ENCODE measurements at regions not wholly inside any gene's neighbourhood (a gene's known extent, or its start where the extent isn't known, plus 50 kb on each side); places are given as distances from the start of the nearest gene placed in this dataset.
"Not testable (repeated sequence)": the region's sequence is repeated elsewhere in the genome, so short reads cannot be mapped to it uniquely, and the experiment has no call there.

GRCh38 chr7:22032356-22032755 lies 86.7 kb upstream of the CDCA7L start:
- H3K27ac ChIP-seq (ENCODE audit: low read length); H3K9me3 ChIP-seq; H3K9me3 Mint-ChIP-seq; H3K4me3 ChIP-seq (ENCODE audit: control insufficient read depth in 1 of 2, extremely low read depth in 1 of 2, low read length in 1 of 2); H3K36me3 Mint-ChIP-seq; H3K27me3 Mint-ChIP-seq; H3K36me3 ChIP-seq (ENCODE audit: control insufficient read depth in 2 of 2, extremely low read depth in 1 of 2, insufficient read depth in 1 of 2, low read length in 1 of 2); ATAC-seq (replicated peaks in 1 of 4); POLR2A ChIA-PET; H3K27me3 ChIP-seq (replicated peaks in 1 of 2; ENCODE audit: control insufficient read depth in 2 of 2, extremely low read depth in 1 of 2, insufficient read depth in 2 of 2, low read length in 1 of 2); H3K4me3 Mint-ChIP-seq; H3K27ac Mint-ChIP-seq; H3K4me1 Mint-ChIP-seq; H3K4me1 ChIP-seq (ENCODE audit: control insufficient read depth in 1 of 2, extremely low read depth in 1 of 2, insufficient read depth in 2 of 2, low read length in 2 of 2); DNase-seq: not testable (repeated sequence)
- WGBS (ENCODE audit: insufficient coverage), result 93% methylated on average over 24 of the region's 26 CpGs
- CTCF ChIA-PET, result interaction anchor here in 1 of 2 donors (0.7 kb wide), 1 partner anchor 59 kb away, joined by 4 read pairs; no protein-coding TSS in a partner anchor

DNA sequence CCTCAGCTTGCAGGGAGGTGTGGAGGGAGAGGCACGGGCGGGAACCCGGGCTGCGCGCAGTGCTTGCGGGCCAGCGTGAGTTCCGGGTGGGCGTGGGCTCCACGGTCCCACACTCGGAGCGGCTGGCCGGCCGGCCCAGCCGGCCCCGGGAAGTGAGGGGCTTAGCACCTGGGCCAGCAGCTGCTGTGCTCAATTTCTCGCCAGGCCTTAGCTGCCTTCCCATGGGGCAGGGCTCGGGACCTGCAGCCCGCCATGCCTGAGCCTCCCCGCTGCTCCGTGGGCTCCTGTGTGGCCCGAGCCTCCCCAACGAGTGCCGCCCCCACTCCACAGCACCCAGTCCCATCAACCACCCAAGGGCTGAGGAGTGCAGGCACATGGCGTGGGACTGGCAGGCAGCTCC lies 83.0 kb upstream of the CDCA7L start:
- DNase-seq; H3K4me1 ChIP-seq (ENCODE audit: control insufficient read depth in 1 of 2, extremely low read depth in 1 of 2, insufficient read depth in 2 of 2, low read length in 2 of 2); H3K27ac ChIP-seq (ENCODE audit: low read length); H3K27me3 ChIP-seq (replicated peaks in 1 of 2; ENCODE audit: control insufficient read depth in 2 of 2, extremely low read depth in 1 of 2, insufficient read depth in 2 of 2, low read length in 1 of 2); H3K27ac Mint-ChIP-seq; H3K36me3 Mint-ChIP-seq; H3K4me1 Mint-ChIP-seq; H3K4me3 ChIP-seq (ENCODE audit: control insufficient read depth in 1 of 2, extremely low read depth in 1 of 2, low read length in 1 of 2); ATAC-seq (replicated peaks in 1 of 4); H3K9me3 ChIP-seq; H3K36me3 ChIP-seq (ENCODE audit: control insufficient read depth in 2 of 2, extremely low read depth in 1 of 2, insufficient read depth in 1 of 2, low read length in 1 of 2); CTCF ChIA-PET; POLR2A ChIA-PET; H3K4me3 Mint-ChIP-seq; H3K9me3 Mint-ChIP-seq: not testable (repeated sequence)
- H3K27me3 Mint-ChIP-seq, result peaks cover 10% of the 10 kb centered on the region in 2 donors
- 97% methylated on average over 17 of the region's 25 CpGs for WGBS (ENCODE audit: insufficient coverage)

GRCh38 chr7:22027475-22027874 lies 81.8 kb upstream of the CDCA7L start:
- Mint-ChIP-seq H3K36me3 (no peaks in the 10 kb centered on the region), H3K27me3 (peaks cover 10% of the 10 kb centered on the region in 2 donors), H3K9me3 (no peaks in the 10 kb centered on the region), H3K27ac (no peak overlapping the region), H3K4me1 (no peaks in the 10 kb centered on the region), H3K4me3 (no peak overlapping the region)
- DNase-seq, result no peak
- ATAC-seq (replicated peaks in 1 of 4), result no peak
- no peak overlapping the region for H3K27ac ChIP-seq (ENCODE audit: low read length)
- peaks cover 0 to 6% of the 10 kb centered on the region in 2 experiments for H3K27me3 ChIP-seq (replicated peaks in 1 of 2; ENCODE audit: control insufficient read depth in 2 of 2, extremely low read depth in 1 of 2, insufficient read depth in 2 of 2, low read length in 1 of 2)
- H3K4me1 ChIP-seq (ENCODE audit: control insufficient read depth in 1 of 2, extremely low read depth in 1 of 2, insufficient read depth in 2 of 2, low read length in 2 of 2), result no peaks in the 10 kb centered on the region
- no peaks in the 10 kb centered on the region for H3K36me3 ChIP-seq (ENCODE audit: control insufficient read depth in 2 of 2, extremely low read depth in 1 of 2, insufficient read depth in 1 of 2, low read length in 1 of 2)
- H3K4me3 ChIP-seq (ENCODE audit: control insufficient read depth in 1 of 2, extremely low read depth in 1 of 2, low read length in 1 of 2), result no peak overlapping the region
- H3K9me3 ChIP-seq, result no peaks in the 10 kb centered on the region
- ChIA-PET POLR2A (no interaction called here), CTCF (no interaction called here)
- WGBS (ENCODE audit: insufficient coverage), result 100% methylated on average over 1 of the region's 2 CpGs

- Histone ChIP-seq H3K4me3 (ENCODE audit: control insufficient read depth in 1 of 2, extremely low read depth in 1 of 2, low read length in 1 of 2) (no peak overlapping the region), H3K4me1 (ENCODE audit: control insufficient read depth in 1 of 2, extremely low read depth in 1 of 2, insufficient read depth in 2 of 2, low read length in 2 of 2) (no peaks in the 10 kb centered on the region), H3K27me3 (replicated peaks in 1 of 2; ENCODE audit: control insufficient read depth in 2 of 2, extremely low read depth in 1 of 2, insufficient read depth in 2 of 2, low read length in 1 of 2) (peaks cover 0 to 6% of the 10 kb centered on the region in 2 experiments), H3K27ac (ENCODE audit: low read length) (no peak overlapping the region), H3K36me3 (ENCODE audit: control insufficient read depth in 2 of 2, extremely low read depth in 1 of 2, insufficient read depth in 1 of 2, low read length in 1 of 2) (no peaks in the 10 kb centered on the region), H3K9me3 (no peaks in the 10 kb centered on the region)
- Mint-ChIP-seq H3K36me3 (no peaks in the 10 kb centered on the region), H3K9me3 (no peaks in the 10 kb centered on the region), H3K27ac (no peak overlapping the region), H3K4me1 (no peaks in the 10 kb centered on the region), H3K27me3 (peaks cover 10% of the 10 kb centered on the region in 2 donors), H3K4me3 (no peak overlapping the region)
- ChIA-PET POLR2A (no interaction called here), CTCF (no interaction called here)
- no peak for DNase-seq
- 90% methylated on average over 4 of the region's 7 CpGs for WGBS (ENCODE audit: insufficient coverage)
- no peak for ATAC-seq (replicated peaks in 1 of 4)
These were observed 80.3 kb upstream of the CDCA7L start for GRCh38 chr7:22025983-22026382.

GRCh38 chr7:22025075-22025474 lies 79.4 kb upstream of the CDCA7L start:
- CTCF ChIA-PET, result no interaction called here
- peaks cover 0 to 10% of the 10 kb centered on the region in 2 experiments for H3K27me3 ChIP-seq (replicated peaks in 1 of 2; ENCODE audit: control insufficient read depth in 2 of 2, extremely low read depth in 1 of 2, insufficient read depth in 2 of 2, low read length in 1 of 2)
- no peaks in the 10 kb centered on the region for H3K36me3 ChIP-seq (ENCODE audit: control insufficient read depth in 2 of 2, extremely low read depth in 1 of 2, insufficient read depth in 1 of 2, low read length in 1 of 2)
- H3K9me3 Mint-ChIP-seq, result no peaks in the 10 kb centered on the region
- no peak for DNase-seq
- H3K36me3 Mint-ChIP-seq, result no peaks in the 10 kb centered on the region
- no peak overlapping the region for H3K27ac Mint-ChIP-seq
- H3K27ac ChIP-seq (ENCODE audit: low read length), result no peak overlapping the region
- ATAC-seq (replicated peaks in 1 of 4), result no peak
- peaks cover 10% of the 10 kb centered on the region in 2 donors for H3K27me3 Mint-ChIP-seq
- no peaks in the 10 kb centered on the region for H3K4me1 ChIP-seq (ENCODE audit: control insufficient read depth in 1 of 2, extremely low read depth in 1 of 2, insufficient read depth in 2 of 2, low read length in 2 of 2)
- 92% methylated on average over 2 of the region's 2 CpGs for whole genome bisulfite sequencing (ENCODE audit: insufficient coverage)
- no peak overlapping the region for H3K4me3 ChIP-seq (ENCODE audit: control insufficient read depth in 1 of 2, extremely low read depth in 1 of 2, low read length in 1 of 2)
- POLR2A ChIA-PET, result interaction anchor here in 1 of 2 donors (0.6 kb wide), 1 partner anchor 1201 kb away, joined by 4 read pairs; no protein-coding TSS in a partner anchor
- no peaks in the 10 kb centered on the region for H3K9me3 ChIP-seq
- no peak overlapping the region for H3K4me3 Mint-ChIP-seq
- H3K4me1 Mint-ChIP-seq, result no peaks in the 10 kb centered on the region

DNA sequence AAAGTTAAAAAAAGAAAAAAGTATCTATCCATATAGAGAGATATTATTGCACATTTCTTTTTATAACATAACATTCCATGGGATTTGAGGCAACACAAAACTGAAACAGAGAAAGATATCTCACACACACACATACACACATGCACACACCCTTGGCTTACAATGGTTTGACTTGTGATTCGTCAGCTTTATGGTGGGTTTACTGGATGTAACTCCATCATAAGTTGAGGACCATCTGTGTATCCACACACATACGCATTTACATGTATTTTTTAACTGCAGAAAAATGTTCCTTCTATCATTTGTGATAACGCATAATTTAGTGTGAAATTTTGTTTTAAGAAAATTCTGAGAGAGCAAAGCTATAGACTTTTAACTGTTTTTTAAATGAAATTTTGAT lies 74.2 kb upstream of the CDCA7L start:
- H3K4me3 ChIP-seq (ENCODE audit: control insufficient read depth in 1 of 2, extremely low read depth in 1 of 2, low read length in 1 of 2), result no peak overlapping the region

GRCh38 chr7:22016507-22016906 lies 70.8 kb upstream of the CDCA7L start:
- H3K27me3 Mint-ChIP-seq, result peaks cover 0 to 13% of the 10 kb centered on the region in 2 donors
- no peaks in the 10 kb centered on the region for H3K9me3 Mint-ChIP-seq
- no peak for ATAC-seq (replicated peaks in 1 of 4)
- H3K4me3 Mint-ChIP-seq, result no peak overlapping the region
- no peak for DNase-seq
- Histone ChIP-seq H3K27ac (ENCODE audit: low read length) (no peak overlapping the region), H3K9me3 (no peaks in the 10 kb centered on the region), H3K36me3 (ENCODE audit: control insufficient read depth in 2 of 2, extremely low read depth in 1 of 2, insufficient read depth in 1 of 2, low read length in 1 of 2) (no peaks in the 10 kb centered on the region), H3K4me3 (ENCODE audit: control insufficient read depth in 1 of 2, extremely low read depth in 1 of 2, low read length in 1 of 2) (no peak overlapping the region), H3K4me1 (ENCODE audit: control insufficient read depth in 1 of 2, extremely low read depth in 1 of 2, insufficient read depth in 2 of 2, low read length in 2 of 2) (no peaks in the 10 kb centered on the region), H3K27me3 (replicated peaks in 1 of 2; ENCODE audit: control insufficient read depth in 2 of 2, extremely low read depth in 1 of 2, insufficient read depth in 2 of 2, low read length in 1 of 2) (peaks cover 0 to 8% of the 10 kb centered on the region in 2 experiments)
- ChIA-PET POLR2A (no interaction called here), CTCF (no interaction called here)
- WGBS (ENCODE audit: insufficient coverage), result 79% methylated on average over 4 of the region's 5 CpGs
- H3K36me3 Mint-ChIP-seq, result no peaks in the 10 kb centered on the region
- H3K27ac Mint-ChIP-seq, result no peak overlapping the region
- no peaks in the 10 kb centered on the region for H3K4me1 Mint-ChIP-seq

More for the DNA sequence above, 74.2 kb upstream of the CDCA7L start:
- Histone ChIP-seq H3K27me3 (replicated peaks in 1 of 2; ENCODE audit: control insufficient read depth in 2 of 2, extremely low read depth in 1 of 2, insufficient read depth in 2 of 2, low read length in 1 of 2) (peaks cover 0 to 11% of the 10 kb centered on the region in 2 experiments), H3K27ac (ENCODE audit: low read length) (no peak overlapping the region), H3K36me3 (ENCODE audit: control insufficient read depth in 2 of 2, extremely low read depth in 1 of 2, insufficient read depth in 1 of 2, low read length in 1 of 2) (no peaks in the 10 kb centered on the region), H3K9me3 (no peaks in the 10 kb centered on the region), H3K4me1 (ENCODE audit: control insufficient read depth in 1 of 2, extremely low read depth in 1 of 2, insufficient read depth in 2 of 2, low read length in 2 of 2) (no peaks in the 10 kb centered on the region)
- H3K27me3 Mint-ChIP-seq, result peaks cover 10 to 23% of the 10 kb centered on the region in 2 donors
- no peak overlapping the region for H3K27ac Mint-ChIP-seq
- ChIA-PET POLR2A (no interaction called here), CTCF (interaction anchor here in 1 of 2 donors (0.6 to 0.7 kb wide), 3 partner anchors 13 to 1679 kb away, joined by 3 to 4 read pairs (median 3); no protein-coding TSS in a partner anchor)
- H3K4me1 Mint-ChIP-seq, result no peaks in the 10 kb centered on the region
- ATAC-seq (replicated peaks in 1 of 4) (no peak), DNase-seq (no peak)
- no peaks in the 10 kb centered on the region for H3K36me3 Mint-ChIP-seq
- WGBS (ENCODE audit: insufficient coverage), result no CpG with 5 or more reads among the region's 3 CpGs
- H3K9me3 Mint-ChIP-seq, result no peaks in the 10 kb centered on the region
- no peak overlapping the region for H3K4me3 Mint-ChIP-seq

Measured in T-cell (primary cell).